Fibroblast of upper back skin (primary cell): ENCODE measurements at regions not wholly inside any gene's neighbourhood (a gene's known extent, or its start where the extent isn't known, plus 50 kb on each side); places are given as distances from the start of the nearest gene placed in this dataset.
A peak's percentile ranks its signal among the peaks of the same experiment; 100 is the strongest.

Source experiments
- DNase-seq: peaks from one replicate; pipeline ENCODE4 v3.0.0-alpha.2; 2013

- no peak for DNase-seq
Observed at GRCh38 chr12:46462641-46463355, 90.2 kb upstream of the SLC38A2 start.

- peak; percentile 41 for DNase-seq
Observed at GRCh38 chr12:46461907-46462640, 89.5 kb upstream of the SLC38A2 start.

- DNase-seq = no peak
Observed at GRCh38 chr12:46461459-46461858, 88.9 kb upstream of the SLC38A2 start.

GRCh38 chr12:46460682-46461210 lies 88.2 kb upstream of the SLC38A2 start:
- DNase-seq = no peak

GRCh38 chr12:46459861-46460545 lies 87.4 kb upstream of the SLC38A2 start:
- no peak for DNase-seq

- peak; percentile 66 for DNase-seq
Observed at GRCh38 chr12:46459111-46459510, 86.5 kb upstream of the SLC38A2 start.

GRCh38 chr12:46458500-46459102 lies 86.0 kb upstream of the SLC38A2 start:
- DNase-seq = no peak

- DNase-seq = no peak
Observed at GRCh38 chr12:46457958-46458357, 85.4 kb upstream of the SLC38A2 start.

- DNase-seq = peak; percentile 49
Observed at GRCh38 chr12:46456356-46457334, 84.1 kb upstream of the SLC38A2 start.

- DNase-seq = no peak
Observed at GRCh38 chr12:46455648-46456352, 83.2 kb upstream of the SLC38A2 start.

- DNase-seq = no peak
Observed at GRCh38 chr12:46454981-46455380, 82.4 kb upstream of the SLC38A2 start.

GRCh38 chr12:46453428-46453827 lies 80.9 kb upstream of the SLC38A2 start:
- no peak for DNase-seq

- no peak for DNase-seq
Observed at GRCh38 chr12:46452776-46453175, 80.2 kb upstream of the SLC38A2 start.

GRCh38 chr12:46452061-46452615 lies 79.6 kb upstream of the SLC38A2 start:
- DNase-seq = peak; percentile 51

- DNase-seq = no peak
Observed at GRCh38 chr12:46451276-46452021, 78.9 kb upstream of the SLC38A2 start.

GRCh38 chr12:46450279-46450748 lies 77.7 kb upstream of the SLC38A2 start:
- no peak for DNase-seq

GRCh38 chr12:46449856-46450255 lies 77.3 kb upstream of the SLC38A2 start:
- no peak for DNase-seq

GRCh38 chr12:46449316-46449715 lies 76.7 kb upstream of the SLC38A2 start:
- no peak for DNase-seq

GRCh38 chr12:46446645-46447044 lies 74.1 kb upstream of the SLC38A2 start:
- DNase-seq = no peak
